OCI-LY3 (cell line): ENCODE measurements at regions not wholly inside any gene's neighbourhood (a gene's known extent, or its start where the extent isn't known, plus 50 kb on each side); places are given as distances from the start of the nearest gene placed in this dataset.

Source experiments
- H2AFZ ChIP-seq: fragments of 200-600, 300-600 bp; shearing (Covaris generic); 2 replicates; pipeline ENCODE4 v1.6.0; 2014; ENCODE audit warnings: antibody characterized with exemption, low read depth, low read length
- H3K27ac ChIP-seq: fragments of 200-600, 300-600 bp; sonication (generic); 2 replicates; pipeline ENCODE4 v1.5.1; 2014; ENCODE audit warnings: mild to moderate bottlenecking, low read length, moderate library complexity, mixed read lengths
- H3K27me3 ChIP-seq: fragments of 200-600, 300-600 bp; sonication (generic); 2 replicates; pipeline ENCODE4 v1.6.1; 2014; ENCODE audit warnings: low read depth, low read length, mixed read lengths
- H3K36me3 ChIP-seq: fragments of 200-600, 300-600 bp; sonication (generic); replicated peaks from 2 replicates; pipeline ENCODE3; 2014; ENCODE audit warnings: low read depth, low read length, mixed read lengths
- H3K4me1 ChIP-seq: fragments of 300-600, 200-600 bp; sonication (generic); 2 replicates; pipeline ENCODE4 v1.6.1; 2014; ENCODE audit warnings: low read length, mixed read lengths
- H3K4me2 ChIP-seq: fragments of 200-600, 300-600 bp; sonication (generic); 2 replicates; pipeline ENCODE4 v1.6.1; 2014; ENCODE audit warnings: low read length, mixed read lengths
- H3K4me3 ChIP-seq: fragments of 300-600, 200-600 bp; sonication (generic); 2 replicates; pipeline ENCODE4 v1.5.1; 2014; ENCODE audit warnings: antibody characterized with exemption, mild to moderate bottlenecking, low read length, moderate library complexity
- H3K79me2 ChIP-seq: fragments of 300-600, 200-600 bp; shearing (Covaris generic); 2 replicates; pipeline ENCODE4 v1.6.1; 2014; ENCODE audit warnings: mild to moderate bottlenecking, low read length, mixed read lengths
- H3K9ac ChIP-seq: fragments of 300-600, 200-600 bp; shearing (Covaris generic); 2 replicates; pipeline ENCODE4 v1.6.0; 2014; ENCODE audit warnings: mild to moderate bottlenecking, low read length, moderate library complexity
- H3K9me3 ChIP-seq: fragments of 200-600, 300-600 bp; shearing (Covaris generic); 2 replicates; pipeline ENCODE4 v1.6.1; 2014; ENCODE audit warnings: low read length, mixed read lengths; ENCODE audit not compliant: insufficient read depth
- H4K20me1 ChIP-seq: fragments of 200-600, 300-600 bp; sonication (generic); 2 replicates; pipeline ENCODE4 v1.6.1; 2016; ENCODE audit warnings: low read length, mixed read lengths; ENCODE audit not compliant: insufficient read depth
- EZH2phosphoT487 ChIP-seq: fragments of 200-600 bp; shearing (Covaris generic); IDR thresholded peaks from 2 replicates; pipeline ENCODE4 v1.6.1; 2018; ENCODE audit warnings: antibody characterized with exemption, mixed run types, low read depth
- TF ChIP-seq, protein P1 (sequence below): fragments of 200-600, 300-600 bp; sonication (generic); IDR thresholded peaks from 2 replicates; pipeline ENCODE4 v1.5.1; 2014; ENCODE audit warnings: antibody characterized with exemption, low read length, low read depth

DNA sequence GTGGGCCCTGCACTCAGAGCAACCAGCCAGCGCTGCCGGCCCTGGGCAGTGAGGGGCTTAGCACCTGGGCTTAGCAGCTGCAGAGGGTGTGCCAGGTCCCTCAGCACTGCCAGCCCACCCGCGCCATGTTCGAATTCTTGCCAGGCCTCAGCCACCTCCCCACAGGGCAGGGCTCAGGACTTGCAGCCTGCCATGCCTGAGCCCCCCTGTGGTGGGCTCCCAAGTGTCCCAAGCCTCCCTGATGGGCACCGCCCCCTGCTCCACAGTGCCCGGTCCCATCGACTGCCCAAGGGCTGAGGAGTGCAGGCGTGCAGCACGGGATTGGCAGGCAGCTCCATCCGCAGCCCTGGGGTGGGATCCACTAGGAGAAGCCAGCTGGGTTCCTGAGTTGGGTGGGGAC, 98.0 kb upstream of the NID2 start:
- H3K79me2 ChIP-seq: no peaks in the 10 kb centered on the region
- no peak overlapping the region for H3K4me2 ChIP-seq
- H3K9ac ChIP-seq: no peak overlapping the region
- no peaks in the 10 kb centered on the region for H4K20me1 ChIP-seq
- H3K36me3 ChIP-seq: no peaks in the 10 kb centered on the region
- H3K27ac ChIP-seq: no peak overlapping the region
- TF ChIP-seq, protein P1, sequence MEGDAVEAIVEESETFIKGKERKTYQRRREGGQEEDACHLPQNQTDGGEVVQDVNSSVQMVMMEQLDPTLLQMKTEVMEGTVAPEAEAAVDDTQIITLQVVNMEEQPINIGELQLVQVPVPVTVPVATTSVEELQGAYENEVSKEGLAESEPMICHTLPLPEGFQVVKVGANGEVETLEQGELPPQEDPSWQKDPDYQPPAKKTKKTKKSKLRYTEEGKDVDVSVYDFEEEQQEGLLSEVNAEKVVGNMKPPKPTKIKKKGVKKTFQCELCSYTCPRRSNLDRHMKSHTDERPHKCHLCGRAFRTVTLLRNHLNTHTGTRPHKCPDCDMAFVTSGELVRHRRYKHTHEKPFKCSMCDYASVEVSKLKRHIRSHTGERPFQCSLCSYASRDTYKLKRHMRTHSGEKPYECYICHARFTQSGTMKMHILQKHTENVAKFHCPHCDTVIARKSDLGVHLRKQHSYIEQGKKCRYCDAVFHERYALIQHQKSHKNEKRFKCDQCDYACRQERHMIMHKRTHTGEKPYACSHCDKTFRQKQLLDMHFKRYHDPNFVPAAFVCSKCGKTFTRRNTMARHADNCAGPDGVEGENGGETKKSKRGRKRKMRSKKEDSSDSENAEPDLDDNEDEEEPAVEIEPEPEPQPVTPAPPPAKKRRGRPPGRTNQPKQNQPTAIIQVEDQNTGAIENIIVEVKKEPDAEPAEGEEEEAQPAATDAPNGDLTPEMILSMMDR: no peak
- no peak for TF ChIP-seq EZH2phosphoT487
- H2AFZ ChIP-seq: no peak overlapping the region
- no peaks in the 10 kb centered on the region for H3K27me3 ChIP-seq
- no peak overlapping the region for H3K4me3 ChIP-seq
- peaks cover 2% of the 10 kb centered on the region; the same call in 1 of the 2 replicates for H3K9me3 ChIP-seq
- no peaks in the 10 kb centered on the region for H3K4me1 ChIP-seq

DNA sequence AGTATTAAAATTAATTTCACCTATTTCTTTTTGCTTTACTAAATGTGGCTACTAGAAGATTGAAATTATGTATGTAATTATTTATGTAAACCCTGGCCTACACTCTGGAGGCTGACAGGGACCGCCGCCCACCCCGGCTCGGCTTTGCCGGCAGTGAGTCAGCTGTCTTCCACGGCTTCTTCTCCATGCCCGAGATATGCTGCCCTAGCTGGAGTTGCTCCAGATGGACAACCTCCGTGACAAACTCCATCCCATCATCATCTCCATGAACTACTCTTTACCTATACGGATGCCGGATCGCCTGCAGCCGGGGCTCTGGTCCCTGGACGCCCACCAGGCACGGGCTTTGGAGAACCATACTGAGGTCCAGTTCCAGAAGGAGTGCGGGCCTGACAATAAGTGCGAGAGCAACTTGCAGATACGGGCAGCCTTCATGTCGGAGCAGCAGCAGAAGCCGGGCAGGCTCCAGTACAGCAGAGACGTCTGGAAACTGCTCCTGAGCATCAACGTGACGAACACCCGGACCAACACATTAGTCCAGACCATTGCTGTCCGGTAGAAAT, 86.9 kb upstream of the NID2 start:
- no peak overlapping the region for H3K27ac ChIP-seq
- no peak for TF ChIP-seq EZH2phosphoT487
- TF ChIP-seq, protein P1: no peak
- H3K27me3 ChIP-seq: no peaks in the 10 kb centered on the region

DNA sequence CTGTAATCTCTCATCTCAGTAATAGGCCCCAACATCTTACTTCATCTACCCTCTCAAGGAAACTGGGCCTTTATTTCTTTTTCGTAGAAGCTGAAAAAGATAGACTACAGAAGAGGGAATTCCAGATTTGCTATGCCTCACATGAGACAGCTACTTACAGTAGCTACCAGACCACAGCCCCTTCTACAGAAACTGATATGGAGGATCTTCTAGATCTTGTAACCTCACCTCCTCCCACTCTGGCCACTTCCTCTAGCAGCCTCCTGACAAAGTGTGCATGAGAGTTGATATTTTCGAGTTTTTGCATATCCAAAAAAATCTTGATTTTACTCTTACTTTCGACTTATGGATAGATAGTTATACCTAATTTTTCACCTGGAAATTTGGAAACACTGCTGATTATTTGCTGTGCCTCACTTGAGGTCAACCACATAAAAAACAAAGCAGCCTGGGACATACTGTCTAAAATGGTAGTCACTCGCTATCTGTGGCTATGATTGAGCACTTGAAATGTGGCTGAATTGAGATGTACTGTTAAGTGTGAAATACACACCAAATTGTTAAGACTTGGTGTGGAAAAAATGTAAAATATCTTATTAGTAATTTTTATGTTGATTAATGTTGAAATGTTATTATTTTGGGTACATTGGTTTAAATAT, 86.3 kb upstream of the NID2 start:
- Histone ChIP-seq H3K79me2 (no peaks in the 10 kb centered on the region), H3K4me3 (no peak overlapping the region), H2AFZ (no peak overlapping the region), H3K4me2 (no peak overlapping the region), H3K27me3 (no peaks in the 10 kb centered on the region), H3K27ac (no peak overlapping the region), H4K20me1 (no peaks in the 10 kb centered on the region), H3K36me3 (no peaks in the 10 kb centered on the region), H3K4me1 (no peaks in the 10 kb centered on the region), H3K9ac (no peak overlapping the region), H3K9me3 (no peaks in the 10 kb centered on the region)
- TF ChIP-seq, protein P1: no peak
- no peak for TF ChIP-seq EZH2phosphoT487

More for the DNA sequence above, 86.9 kb upstream of the NID2 start:
- no peaks in the 10 kb centered on the region for H3K36me3 ChIP-seq
- H3K79me2 ChIP-seq: no peaks in the 10 kb centered on the region
- H3K9me3 ChIP-seq: no peaks in the 10 kb centered on the region
- no peaks in the 10 kb centered on the region for H4K20me1 ChIP-seq
- no peak overlapping the region for H3K9ac ChIP-seq
- no peak overlapping the region for H2AFZ ChIP-seq
- H3K4me2 ChIP-seq: no peak overlapping the region
- no peak overlapping the region for H3K4me3 ChIP-seq
- no peaks in the 10 kb centered on the region for H3K4me1 ChIP-seq

DNA sequence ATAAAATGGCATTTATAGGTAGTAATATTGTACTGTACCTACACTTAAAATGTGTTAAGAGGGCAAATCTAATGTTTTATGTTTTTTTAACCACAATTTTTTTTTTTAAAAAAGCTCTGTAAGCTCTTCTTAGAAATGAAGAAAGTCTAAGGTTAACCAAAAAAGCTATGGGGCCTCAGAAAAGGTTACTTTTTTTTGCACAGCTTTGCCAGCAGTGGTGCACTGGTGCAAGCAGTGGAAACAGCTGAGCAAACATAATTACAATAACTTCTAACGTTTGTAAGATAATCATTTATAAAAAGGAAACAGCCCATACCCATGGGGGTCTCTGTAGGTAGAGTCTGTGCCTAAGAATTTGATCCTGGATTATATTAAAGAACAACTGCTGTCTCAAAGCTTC, 85.1 kb upstream of the NID2 start:
- H3K4me2 ChIP-seq: no peak overlapping the region
- no peak for TF ChIP-seq EZH2phosphoT487
- peaks cover 2% of the 10 kb centered on the region; the same call in 1 of the 2 replicates for H3K27me3 ChIP-seq
- H3K36me3 ChIP-seq: no peaks in the 10 kb centered on the region
- no peak overlapping the region for H3K9ac ChIP-seq
- no peaks in the 10 kb centered on the region for H3K4me1 ChIP-seq
- no peaks in the 10 kb centered on the region for H3K79me2 ChIP-seq
- H3K9me3 ChIP-seq: no peaks in the 10 kb centered on the region
- no peak overlapping the region for H3K27ac ChIP-seq
- no peaks in the 10 kb centered on the region for H4K20me1 ChIP-seq
- no peak overlapping the region for H2AFZ ChIP-seq
- no peak overlapping the region for H3K4me3 ChIP-seq
